LHCN-M2 (cell line): ENCODE measurements at regions not wholly inside any gene's neighbourhood (a gene's known extent, or its start where the extent isn't known, plus 50 kb on each side); places are given as distances from the start of the nearest gene placed in this dataset.
A peak's percentile ranks its signal among the peaks of the same experiment; 100 is the strongest.

ENCODE experiments used
- DNase-seq: peaks from one replicate; pipeline ENCODE4 v3.0.0-alpha.2; 2012; ENCODE audit warnings: low read depth

- DNase-seq = peak; percentile 45
Observed at GRCh38 chrX:9147726-9148125, 113.8 kb upstream of the FAM9B start.

- peak; percentile 84 for DNase-seq
Observed at GRCh38 chrX:9148615-9149399, 114.9 kb upstream of the FAM9B start.

DNA sequence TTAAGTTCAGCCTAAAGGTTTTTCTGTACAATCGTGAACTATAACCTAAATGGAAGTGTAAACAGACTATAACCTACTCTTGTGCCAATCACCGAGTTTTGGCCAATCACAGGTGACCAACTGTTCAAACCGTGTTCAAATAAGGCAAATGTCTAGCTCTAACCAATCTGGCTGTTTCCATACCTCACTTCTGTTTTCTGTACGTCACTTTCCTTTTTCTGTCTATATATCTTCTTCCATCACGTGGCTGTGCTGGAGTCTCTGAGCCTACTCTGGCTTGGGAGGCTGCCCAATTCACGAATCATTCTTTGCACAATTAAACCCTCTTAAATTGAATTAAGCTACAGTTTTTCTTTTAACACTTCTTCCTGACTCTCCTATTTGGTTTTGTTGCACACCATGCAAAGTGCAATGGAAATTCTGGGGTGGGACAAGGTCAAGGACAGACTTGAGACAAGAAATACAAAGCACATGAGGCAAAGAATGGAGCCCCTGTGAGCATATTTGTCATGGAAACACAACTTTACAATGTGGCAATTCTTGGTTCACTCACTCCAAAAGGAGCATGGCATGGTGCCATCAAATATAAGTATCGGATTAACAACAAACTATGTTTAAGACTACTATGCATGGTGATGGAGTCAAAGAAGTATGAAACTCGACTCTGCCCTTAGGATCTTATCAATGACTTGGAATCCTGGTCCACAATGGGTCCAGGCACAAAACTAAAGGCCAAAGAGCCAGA lies 115.7 kb upstream of the FAM9B start:
- no peak for DNase-seq

GRCh38 chrX:9151772-9152307 lies 117.9 kb upstream of the FAM9B start:
- DNase-seq = no peak

DNA sequence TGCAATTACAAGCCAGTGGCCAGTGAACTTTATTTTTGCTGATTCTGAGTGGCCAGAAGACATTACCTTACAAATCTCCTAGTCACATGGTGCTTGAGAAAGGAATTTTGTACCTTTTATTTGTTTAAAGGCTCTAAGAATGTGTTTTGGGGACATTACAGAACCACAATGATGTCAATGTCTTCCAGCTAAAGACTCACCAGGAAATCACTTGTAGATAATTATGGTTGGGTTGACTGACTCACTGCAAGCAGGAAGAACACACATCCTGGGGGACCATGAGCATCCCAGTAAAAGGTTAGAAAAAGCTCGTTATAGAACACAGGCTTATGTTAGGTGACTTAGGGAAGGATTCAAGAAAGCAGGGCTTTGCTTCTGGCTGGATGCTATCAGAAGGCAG lies 119.4 kb upstream of the FAM9B start:
- peak; percentile 74 for DNase-seq

DNA sequence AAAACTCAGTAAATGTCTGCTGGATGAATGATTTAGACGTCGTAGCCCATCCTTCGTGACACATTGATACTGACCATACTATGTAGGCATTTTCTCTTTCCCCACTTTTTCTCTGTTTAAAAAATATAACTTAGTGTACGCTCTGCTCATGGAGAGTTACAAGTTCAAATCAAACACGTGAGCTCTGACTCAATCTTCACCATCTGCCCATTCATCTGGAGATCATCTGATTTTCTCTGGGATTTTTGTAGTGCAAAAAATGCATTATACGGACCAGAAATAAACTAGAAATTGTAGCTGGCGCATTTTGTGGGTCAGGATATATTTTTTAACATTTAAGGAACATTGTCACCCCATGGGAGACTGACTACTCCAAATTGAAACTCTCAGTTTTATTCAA lies 124.7 kb upstream of the FAM9B start:
- no peak for DNase-seq

DNA sequence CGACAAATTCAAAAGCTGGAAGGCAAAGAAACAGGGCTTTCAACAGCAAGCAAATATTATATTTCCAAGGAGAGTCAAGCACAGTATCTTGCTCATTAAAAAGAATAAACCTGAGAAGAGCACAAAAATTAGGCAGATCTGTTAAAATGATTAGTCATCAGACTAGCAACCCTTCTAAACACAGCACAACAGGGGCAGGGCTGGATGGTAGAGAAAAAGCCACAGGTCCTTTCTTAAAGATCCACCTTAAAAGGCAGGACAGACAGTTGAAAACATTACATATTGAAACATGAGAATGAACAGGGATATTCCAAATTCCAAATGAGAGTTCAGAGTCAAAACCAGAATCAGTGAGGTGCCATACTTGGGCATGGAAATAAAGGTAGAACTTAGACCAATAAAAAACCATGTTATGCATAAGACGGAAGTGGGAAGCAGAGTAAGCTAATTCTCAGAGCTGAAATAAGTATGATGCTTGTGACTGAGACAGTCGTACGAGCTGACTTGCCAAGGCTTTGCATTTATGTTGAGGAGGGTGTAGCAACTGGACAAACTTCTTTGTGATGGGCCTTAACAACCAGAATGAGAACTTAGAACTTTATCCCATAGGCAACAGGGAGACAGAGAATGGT lies 126.9 kb upstream of the FAM9B start:
- DNase-seq = no peak

- DNase-seq = no peak
Observed at GRCh38 chrX:9162698-9163097, 128.8 kb upstream of the FAM9B start.

DNA sequence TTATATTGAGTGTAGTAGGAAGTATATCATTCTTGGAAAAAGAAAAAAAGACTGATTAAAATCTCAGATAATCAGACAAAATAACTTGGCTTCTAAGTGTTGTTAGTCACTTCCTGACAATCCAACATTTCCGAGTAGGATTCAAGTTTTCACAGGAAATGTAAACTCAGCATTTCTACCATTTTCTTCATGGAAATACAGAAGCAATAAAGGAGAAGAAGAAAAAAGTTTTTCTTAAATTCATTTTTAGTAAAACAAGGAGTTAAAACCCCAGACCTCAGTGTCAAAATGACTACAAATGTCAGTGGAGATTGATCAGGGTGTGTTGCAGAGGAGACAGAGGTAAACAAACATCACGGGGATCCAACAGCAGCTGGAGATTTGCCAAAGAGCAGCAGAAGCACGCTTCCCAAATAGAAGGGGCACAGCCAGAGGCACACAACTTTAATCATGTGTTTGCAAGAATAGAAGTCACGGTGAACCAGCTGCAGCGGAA lies 129.3 kb upstream of the FAM9B start:
- no peak for DNase-seq

GRCh38 chrX:9164086-9164485 lies 130.2 kb upstream of the FAM9B start:
- DNase-seq = no peak

DNA sequence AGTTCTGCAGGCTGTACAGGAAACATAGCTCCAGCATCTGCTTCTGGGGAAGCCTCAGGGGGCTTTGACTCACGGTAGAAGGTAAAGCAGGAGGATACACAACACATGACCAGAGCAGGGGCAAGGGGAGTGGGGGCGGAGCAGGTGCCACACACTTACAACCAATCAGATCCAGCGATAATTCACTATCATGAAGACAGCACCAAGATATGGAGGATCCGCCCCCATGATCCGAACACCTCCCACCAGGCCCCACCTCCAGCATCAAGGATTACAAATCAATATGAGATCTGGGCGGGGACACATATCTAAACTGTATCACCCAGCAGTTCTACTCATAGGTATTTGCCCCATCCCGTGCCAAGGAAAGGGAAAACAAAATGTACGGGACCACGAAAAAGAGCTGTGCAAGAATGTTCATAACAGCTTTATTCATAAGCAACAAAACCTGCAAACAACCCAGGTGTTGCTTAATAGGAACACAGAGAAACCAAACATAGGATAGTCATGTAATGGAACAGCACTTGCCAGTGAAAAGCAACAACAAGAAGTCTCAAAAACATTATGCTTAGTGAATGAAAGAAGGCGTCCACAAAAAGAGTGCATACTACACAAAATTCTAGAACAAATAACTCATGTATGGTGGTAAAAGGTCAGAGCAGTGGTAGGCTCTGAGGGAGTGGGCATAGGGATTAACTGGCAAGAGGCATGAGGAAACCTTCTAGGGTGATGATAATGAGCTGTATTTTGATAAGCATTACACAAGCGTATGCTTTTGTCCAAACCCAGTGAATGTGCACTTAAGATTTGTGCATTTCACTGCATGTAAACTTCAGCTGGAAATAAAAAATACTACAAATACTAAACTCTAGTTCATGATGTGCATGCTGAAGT lies 130.9 kb upstream of the FAM9B start:
- no peak for DNase-seq

- DNase-seq = no peak
Observed at GRCh38 chrX:9166584-9166944, 132.6 kb upstream of the FAM9B start.

- DNase-seq = peak; percentile 21
Observed at GRCh38 chrX:9171841-9172463, 138.0 kb upstream of the FAM9B start.

DNA sequence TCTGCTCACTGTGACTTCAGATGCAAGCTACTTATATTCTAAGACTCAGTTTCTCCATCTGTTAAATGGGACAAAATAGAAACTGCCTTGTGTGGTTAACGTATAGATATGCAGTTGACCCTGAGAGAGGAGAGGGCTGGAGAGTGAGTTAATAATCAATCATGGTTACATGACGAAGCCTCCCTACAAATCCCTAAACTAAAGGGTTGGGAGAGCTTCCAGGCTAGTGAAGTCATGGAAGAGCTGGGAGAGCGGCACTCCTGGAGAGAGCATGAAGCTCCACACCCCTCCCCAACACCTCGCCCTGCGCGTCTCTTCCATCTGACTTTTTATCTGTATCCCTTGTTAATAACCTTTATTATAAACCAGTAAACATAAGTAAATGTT lies 138.5 kb upstream of the FAM9B start:
- DNase-seq = no peak

DNA sequence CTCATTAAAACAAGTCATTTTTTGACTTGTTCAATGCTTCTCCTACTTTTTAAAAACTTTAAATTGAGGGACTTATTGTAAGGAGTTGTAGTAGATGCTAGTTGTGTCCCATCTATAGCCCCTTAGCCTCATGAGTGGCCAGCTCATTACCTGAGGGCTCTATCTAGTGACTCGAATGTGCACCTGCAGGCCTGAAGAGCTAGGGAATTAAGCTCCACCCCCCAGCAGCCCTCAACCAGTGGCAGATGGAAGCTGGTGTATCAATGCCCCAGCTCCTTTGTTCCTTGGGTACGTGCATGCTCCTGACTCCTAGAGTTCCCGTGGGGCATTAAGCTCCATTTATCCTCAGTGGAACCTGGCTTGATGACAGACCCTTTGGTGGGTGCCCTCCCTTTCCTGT lies 146.7 kb upstream of the FAM9B start:
- DNase-seq = no peak

- DNase-seq = peak; percentile 63
Observed at GRCh38 chrX:9182041-9182440, 148.1 kb upstream of the FAM9B start.

- DNase-seq = peak; percentile 39
Observed at GRCh38 chrX:9183481-9183880, 149.6 kb upstream of the FAM9B start.

GRCh38 chrX:9184211-9184610 lies 150.3 kb upstream of the FAM9B start:
- DNase-seq = peak; percentile 29

- DNase-seq = no peak
Observed at GRCh38 chrX:9188117-9188516, 154.2 kb upstream of the FAM9B start.

DNA sequence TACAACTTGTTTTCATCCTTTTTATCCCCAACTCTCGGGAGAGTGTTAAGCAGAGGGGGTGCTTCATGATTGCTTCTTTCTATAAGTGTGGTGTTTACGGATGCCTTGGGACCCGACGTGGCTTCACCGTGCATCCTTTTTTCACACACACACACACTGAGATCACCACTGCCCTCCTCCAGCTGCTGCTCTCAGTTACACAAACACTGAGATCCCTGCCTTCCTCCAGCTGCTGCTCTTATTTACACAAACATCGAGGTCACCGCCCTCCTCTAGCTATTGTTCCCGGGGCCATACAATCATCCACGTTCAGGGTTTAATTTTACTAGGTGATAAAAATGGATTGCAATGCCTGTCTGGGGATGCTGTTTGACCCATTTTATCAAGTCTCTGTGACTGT lies 155.4 kb upstream of the FAM9B start:
- peak; percentile 18 for DNase-seq

GRCh38 chrX:9191392-9191791 lies 157.5 kb upstream of the FAM9B start:
- no peak for DNase-seq
